Erythroblast (primary cell): ENCODE measurements at regions not wholly inside any gene's neighbourhood (a gene's known extent, or its start where the extent isn't known, plus 50 kb on each side); places are given as distances from the start of the nearest gene placed in this dataset.

Source experiments
- GATA1 ChIP-seq: IDR thresholded peaks from 2 replicates; pipeline ENCODE4 v1.6.1; 2011; ENCODE audit warnings: low read depth, mild to moderate bottlenecking, control low read depth, low read length, moderate library complexity
- POLR2A ChIP-seq: IDR thresholded peaks from 2 replicates; pipeline ENCODE4 v1.6.1; 2011; ENCODE audit warnings: mild to moderate bottlenecking, low read length

GRCh38 chr9:78860801-78861475 lies 564.0 kb downstream of the PSAT1 start:
- TF ChIP-seq POLR2A (no peak), GATA1 (no peak)
